ENCODE measurements at regions not wholly inside any gene's neighbourhood (a gene's known extent, or its start where the extent isn't known, plus 50 kb on each side); places are given as distances from the start of the nearest gene placed in this dataset.

DNA sequence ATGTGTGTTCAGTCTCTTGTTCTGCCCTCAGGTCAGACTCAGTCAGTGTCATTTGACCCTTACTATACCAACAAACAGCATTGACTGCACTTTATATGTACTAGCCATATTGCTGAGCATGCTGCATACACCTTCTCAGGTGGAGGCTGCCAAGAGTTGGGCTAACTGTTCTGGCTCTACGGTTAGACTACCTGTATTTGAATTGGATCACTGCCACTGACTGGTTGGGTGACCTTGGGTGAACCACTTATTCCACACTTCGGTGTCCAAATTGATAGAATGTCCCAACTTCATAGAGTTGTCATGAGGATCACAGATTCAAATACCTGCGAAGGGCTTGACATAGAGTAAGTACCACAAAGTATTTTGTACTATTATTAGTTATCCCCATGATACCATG, 91.2 kb upstream of the GPR50 start:
- TF ChIP-seq CTCF (IDR thresholded peaks at IDR 0.05 in 2 of 3, conservative IDR thresholded peaks at IDR 0.05 in 1 of 3; ENCODE audit: control insufficient read depth in 2 of 3, extremely low read depth in 1 of 3, insufficient read depth in 1 of 3, low read depth in 3 of 3, low read length in 3 of 3) (no peak), TAF1 (IDR thresholded peaks at IDR 0.05; ENCODE audit: borderline replicate concordance, low read depth, low read length) (no peak), CREB1 (IDR thresholded peaks at IDR 0.05; ENCODE audit: low read depth) (no peak), CHD2 (IDR thresholded peaks at IDR 0.05; ENCODE audit: borderline replicate concordance, low read depth, low read length) (no peak)
- TF ChIP-seq, protein P1, sequence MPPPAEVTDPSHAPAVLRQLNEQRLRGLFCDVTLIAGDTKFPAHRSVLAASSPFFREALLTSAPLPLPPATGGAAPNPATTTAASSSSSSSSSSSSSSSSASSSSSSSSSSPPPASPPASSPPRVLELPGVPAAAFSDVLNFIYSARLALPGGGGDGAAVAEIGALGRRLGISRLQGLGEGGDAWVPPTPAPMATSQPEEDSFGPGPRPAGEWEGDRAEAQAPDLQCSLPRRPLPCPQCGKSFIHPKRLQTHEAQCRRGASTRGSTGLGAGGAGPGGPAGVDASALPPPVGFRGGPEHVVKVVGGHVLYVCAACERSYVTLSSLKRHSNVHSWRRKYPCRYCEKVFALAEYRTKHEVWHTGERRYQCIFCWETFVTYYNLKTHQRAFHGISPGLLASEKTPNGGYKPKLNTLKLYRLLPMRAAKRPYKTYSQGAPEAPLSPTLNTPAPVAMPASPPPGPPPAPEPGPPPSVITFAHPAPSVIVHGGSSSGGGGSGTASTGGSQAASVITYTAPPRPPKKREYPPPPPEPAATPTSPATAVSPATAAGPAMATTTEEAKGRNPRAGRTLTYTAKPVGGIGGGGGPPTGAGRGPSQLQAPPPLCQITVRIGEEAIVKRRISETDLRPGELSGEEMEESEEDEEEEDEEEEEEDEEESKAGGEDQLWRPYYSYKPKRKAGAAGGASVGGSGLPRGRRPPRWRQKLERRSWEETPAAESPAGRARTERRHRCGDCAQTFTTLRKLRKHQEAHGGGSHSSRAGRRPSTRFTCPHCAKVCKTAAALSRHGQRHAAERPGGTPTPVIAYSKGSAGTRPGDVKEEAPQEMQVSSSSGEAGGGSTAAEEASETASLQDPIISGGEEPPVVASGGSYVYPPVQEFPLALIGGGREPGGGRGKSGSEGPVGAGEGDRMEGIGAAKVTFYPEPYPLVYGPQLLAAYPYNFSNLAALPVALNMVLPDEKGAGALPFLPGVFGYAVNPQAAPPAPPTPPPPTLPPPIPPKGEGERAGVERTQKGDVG (CRISPR knock-in tag; IDR thresholded peaks at IDR 0.05), result no peak
